ENCODE measurements at regions not wholly inside any gene's neighbourhood (a gene's known extent, or its start where the extent isn't known, plus 50 kb on each side); places are given as distances from the start of the nearest gene placed in this dataset.

GRCh38 chr7:119783799-119784198 is 489.2 kb upstream of the KCND2 start:
- Histone ChIP-seq H3K36me3 (replicated peaks in 1 of 2; ENCODE audit: control extremely low read depth in 1 of 2, control insufficient read depth in 1 of 2, extremely low read depth in 1 of 2, insufficient read depth in 2 of 2, low read length in 1 of 2) (no peaks in the 10 kb centered on the region), H3K4me2 (replicated peaks; ENCODE audit: low read depth, low read length, poor library complexity, severe bottlenecking) (no peak overlapping the region), H4K20me1 (ENCODE audit: control insufficient read depth, insufficient read depth, low read length, poor library complexity, severe bottlenecking) (no peaks in the 10 kb centered on the region), H3K4me1 (ENCODE audit: control insufficient read depth in 2 of 2, insufficient read depth in 2 of 2, low read length in 2 of 2) (no peaks in the 10 kb centered on the region), H2AFZ (ENCODE audit: insufficient read depth, low read depth, low read length, poor library complexity, severe bottlenecking) (no peak overlapping the region), H3K9me3 (ENCODE audit: control extremely low read depth in 1 of 3, control insufficient read depth in 2 of 3, insufficient read depth in 1 of 3, low read length in 2 of 3) (no peaks in the 10 kb centered on the region), H3K4me3 (ENCODE audit: control extremely low read depth in 1 of 5, extremely low read depth in 1 of 5, insufficient read depth in 1 of 5, low read depth in 2 of 5, low read length in 4 of 5) (no peak overlapping the region), H3K79me2 (ENCODE audit: control insufficient read depth, insufficient read depth, low read length) (no peaks in the 10 kb centered on the region), H3K9ac (ENCODE audit: low read length) (no peak overlapping the region), H3K27me3 (replicated peaks in 1 of 4; ENCODE audit: control extremely low read depth in 1 of 4, control insufficient read depth in 3 of 4, insufficient read depth in 4 of 4, low read length in 3 of 4) (no peaks in the 10 kb centered on the region), H3K27ac (ENCODE audit: low read length in 2 of 2) (no peak overlapping the region)
- ATAC-seq (ENCODE audit: low read depth) (no peak), DNase-seq (no peak)
- H3K27ac Mint-ChIP-seq = no peak overlapping the region
- no peaks in the 10 kb centered on the region for H3K4me1 Mint-ChIP-seq
- H3K4me3 Mint-ChIP-seq = no peak overlapping the region
- WGBS (ENCODE audit: insufficient coverage) = 86% methylated on average over 1 of the region's 1 CpG
- no peaks in the 10 kb centered on the region for H3K9me3 Mint-ChIP-seq (ENCODE audit: insufficient read depth)
- TF ChIP-seq CTCF (IDR thresholded peaks at IDR 0.05) (no peak), EZH2 (IDR thresholded peaks at IDR 0.05; ENCODE audit: borderline replicate concordance, insufficient read depth, low read depth, low read length, poor library complexity, severe bottlenecking) (no peak)
- intact Hi-C loops (cut with micrococcal nuclease) = no loop called here
- ChIA-PET CTCF (no interaction called here), POLR2A (no interaction called here)
- H3K27me3 Mint-ChIP-seq = no peaks in the 10 kb centered on the region

- H2AFZ ChIP-seq (ENCODE audit: insufficient read depth, low read depth, low read length, poor library complexity, severe bottlenecking) = no peak overlapping the region
- TF ChIP-seq EZH2 (IDR thresholded peaks at IDR 0.05; ENCODE audit: borderline replicate concordance, insufficient read depth, low read depth, low read length, poor library complexity, severe bottlenecking) = no peak
- no peak for TF ChIP-seq CTCF (IDR thresholded peaks at IDR 0.05)
- ChIA-PET CTCF (no interaction called here), POLR2A (no interaction called here)
- no peak overlapping the region for H3K27ac Mint-ChIP-seq
- WGBS (ENCODE audit: insufficient coverage) = no CpG with 5 or more reads among the region's 6 CpGs
- no peaks in the 10 kb centered on the region for H3K36me3 ChIP-seq (replicated peaks in 1 of 2; ENCODE audit: control extremely low read depth in 1 of 2, control insufficient read depth in 1 of 2, extremely low read depth in 1 of 2, insufficient read depth in 2 of 2, low read length in 1 of 2)
- no peaks in the 10 kb centered on the region for H3K27me3 ChIP-seq (replicated peaks in 1 of 4; ENCODE audit: control extremely low read depth in 1 of 4, control insufficient read depth in 3 of 4, insufficient read depth in 4 of 4, low read length in 3 of 4)
- no peak overlapping the region for H3K9ac ChIP-seq (ENCODE audit: low read length)
- peaks cover 0 to 4% (median 0%) of the 10 kb centered on the region in 3 donors for H3K9me3 ChIP-seq (ENCODE audit: control extremely low read depth in 1 of 3, control insufficient read depth in 2 of 3, insufficient read depth in 1 of 3, low read length in 2 of 3)
- intact Hi-C loops (cut with micrococcal nuclease) = no loop called here
- H3K9me3 Mint-ChIP-seq (ENCODE audit: insufficient read depth) = peaks cover 2% of the 10 kb centered on the region
- H3K4me1 Mint-ChIP-seq = no peaks in the 10 kb centered on the region
- no peaks in the 10 kb centered on the region for H3K79me2 ChIP-seq (ENCODE audit: control insufficient read depth, insufficient read depth, low read length)
- no peak overlapping the region for H3K4me2 ChIP-seq (replicated peaks; ENCODE audit: low read depth, low read length, poor library complexity, severe bottlenecking)
- no peaks in the 10 kb centered on the region for H3K4me1 ChIP-seq (ENCODE audit: control insufficient read depth in 2 of 2, insufficient read depth in 2 of 2, low read length in 2 of 2)
- DNase-seq = no peak
- H3K4me3 ChIP-seq (ENCODE audit: control extremely low read depth in 1 of 5, extremely low read depth in 1 of 5, insufficient read depth in 1 of 5, low read depth in 2 of 5, low read length in 4 of 5) = no peak overlapping the region
- no peaks in the 10 kb centered on the region for H3K27me3 Mint-ChIP-seq
- H3K4me3 Mint-ChIP-seq = no peak overlapping the region
- no peak for ATAC-seq (ENCODE audit: low read depth)
- no peaks in the 10 kb centered on the region for H4K20me1 ChIP-seq (ENCODE audit: control insufficient read depth, insufficient read depth, low read length, poor library complexity, severe bottlenecking)
- H3K27ac ChIP-seq (ENCODE audit: low read length in 2 of 2) = no peak overlapping the region
These were observed 470.8 kb upstream of the KCND2 start for GRCh38 chr7:119802147-119802546.
